HUES48 (cell line): ENCODE measurements at regions not wholly inside any gene's neighbourhood (a gene's known extent, or its start where the extent isn't known, plus 50 kb on each side); places are given as distances from the start of the nearest gene placed in this dataset.
"Not testable (repeated sequence)": the region's sequence is repeated elsewhere in the genome, so short reads cannot be mapped to it uniquely, and the experiment has no call there.

ENCODE experiments used
- H3K27ac ChIP-seq: one replicate; pipeline ENCODE4 v1.7.0; 2013; ENCODE audit warnings: low read depth, low read length, inconsistent platforms
- H3K27me3 ChIP-seq: 2 replicates; pipeline ENCODE4 v1.6.1; 2013; ENCODE audit warnings: mild to moderate bottlenecking, low read length; ENCODE audit not compliant: control insufficient read depth, insufficient read depth
- H3K36me3 ChIP-seq: 2 replicates; pipeline ENCODE4 v1.6.1; 2013; ENCODE audit warnings: low read length; ENCODE audit not compliant: control insufficient read depth, insufficient read depth
- H3K4me1 ChIP-seq: 2 replicates; pipeline ENCODE4 v1.6.1; 2013; ENCODE audit warnings: mild to moderate bottlenecking, low read length; ENCODE audit not compliant: control insufficient read depth, insufficient read depth
- H3K4me3 ChIP-seq: 2 replicates; pipeline ENCODE4 v1.5.1; 2013; ENCODE audit warnings: mild to moderate bottlenecking, low read depth, low read length
- H3K9ac ChIP-seq: 2 replicates; pipeline ENCODE4 v1.6.1; 2013; ENCODE audit warnings: mild to moderate bottlenecking, low read depth, low read length, moderate library complexity
- H3K9me3 ChIP-seq: 2 replicates; pipeline ENCODE4 v1.6.1; 2013; ENCODE audit warnings: low read length; ENCODE audit not compliant: control insufficient read depth, insufficient read depth

DNA sequence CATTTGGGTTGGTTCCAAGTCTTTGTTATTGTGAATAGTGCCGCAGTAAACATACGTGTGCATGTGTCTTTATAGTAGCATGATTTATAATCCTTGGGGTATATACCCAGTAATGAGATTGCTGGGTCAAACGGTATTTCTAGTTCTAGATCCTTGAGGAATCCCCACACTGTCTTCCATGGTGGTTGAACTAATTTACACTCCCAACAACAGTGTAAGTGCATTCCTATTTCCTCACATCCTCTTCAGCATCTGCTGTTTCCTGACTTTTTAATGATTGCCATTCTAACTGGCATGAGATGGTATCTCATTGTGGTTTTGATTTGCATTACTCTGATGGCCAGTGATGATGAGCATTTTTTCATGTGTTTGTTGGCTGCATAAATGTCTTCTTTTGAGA lies 580.3 kb upstream of the CLINT1 start:
- not testable (repeated sequence) for H3K9me3 ChIP-seq, H3K9ac ChIP-seq, H3K4me3 ChIP-seq, H3K4me1 ChIP-seq, H3K27me3 ChIP-seq, H3K27ac ChIP-seq, H3K36me3 ChIP-seq

DNA sequence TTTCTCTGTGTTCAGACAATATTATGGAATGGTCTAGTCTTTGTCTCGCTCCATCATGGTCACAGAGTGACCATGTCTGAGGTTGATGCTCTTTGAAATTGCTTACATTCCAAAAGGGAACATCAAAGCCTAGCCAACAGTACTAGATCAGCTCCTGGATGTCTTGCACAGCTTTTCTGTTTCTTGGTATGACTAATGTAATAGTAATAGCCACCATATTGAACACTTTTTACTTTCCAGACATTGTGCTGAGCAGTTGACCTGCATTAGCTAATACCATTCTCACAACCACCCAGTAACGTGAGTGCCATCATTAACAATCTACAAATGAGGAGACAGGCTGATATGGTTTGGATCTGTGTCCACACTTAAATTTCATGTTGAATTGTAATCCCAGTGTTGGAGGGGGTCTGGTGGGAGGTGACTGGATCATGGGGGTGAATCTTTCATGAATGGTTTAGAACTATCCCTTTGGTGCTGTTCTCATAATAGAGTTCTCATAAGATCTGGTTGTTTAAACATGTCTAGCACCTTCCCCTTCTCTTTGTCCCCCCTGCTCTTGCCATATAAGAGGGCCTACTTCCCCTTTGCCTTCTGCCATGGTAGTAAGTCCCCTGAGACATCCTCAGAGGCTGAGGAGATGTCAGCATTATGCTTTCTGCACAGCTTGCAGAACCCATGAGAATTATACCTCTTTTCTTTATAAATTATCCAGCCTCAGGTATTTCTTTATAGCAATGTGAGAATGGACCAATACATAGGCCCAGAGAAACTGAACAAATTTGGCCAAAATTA lies 577.5 kb upstream of the CLINT1 start:
- no peaks in the 10 kb centered on the region for H3K9me3 ChIP-seq
- H3K9ac ChIP-seq = no peak overlapping the region
- H3K27me3 ChIP-seq = no peaks in the 10 kb centered on the region
- no peaks in the 10 kb centered on the region for H3K36me3 ChIP-seq
- no peaks in the 10 kb centered on the region for H3K4me1 ChIP-seq
- H3K27ac ChIP-seq = no peak overlapping the region
- H3K4me3 ChIP-seq = no peak overlapping the region

DNA sequence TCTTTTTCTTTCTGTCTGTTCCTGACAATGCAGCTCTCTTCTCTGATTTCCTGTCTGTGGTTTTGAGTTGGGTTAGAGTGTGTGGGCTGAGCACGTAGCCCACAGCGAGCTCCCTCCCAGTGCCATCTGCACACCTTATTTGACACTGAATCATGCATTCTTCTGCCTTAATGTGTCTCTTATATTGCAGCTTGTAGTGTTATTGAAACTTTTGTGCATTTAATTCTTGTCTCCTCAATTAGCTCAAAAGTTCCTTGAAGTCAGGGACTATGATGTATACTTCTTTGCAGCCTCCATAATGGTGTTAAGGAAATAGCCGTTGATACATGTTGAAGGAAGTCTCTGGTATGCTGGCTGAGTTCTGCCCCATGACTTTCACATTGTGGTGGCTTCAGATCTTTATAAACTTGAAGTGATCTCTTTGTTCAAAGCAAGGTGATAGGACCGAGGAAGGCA lies 576.2 kb upstream of the CLINT1 start:
- Histone ChIP-seq H3K9me3 (no peaks in the 10 kb centered on the region), H3K9ac (no peak overlapping the region), H3K36me3 (no peaks in the 10 kb centered on the region), H3K27ac (no peak overlapping the region), H3K27me3 (no peaks in the 10 kb centered on the region), H3K4me1 (no peaks in the 10 kb centered on the region), H3K4me3 (no peak overlapping the region)

DNA sequence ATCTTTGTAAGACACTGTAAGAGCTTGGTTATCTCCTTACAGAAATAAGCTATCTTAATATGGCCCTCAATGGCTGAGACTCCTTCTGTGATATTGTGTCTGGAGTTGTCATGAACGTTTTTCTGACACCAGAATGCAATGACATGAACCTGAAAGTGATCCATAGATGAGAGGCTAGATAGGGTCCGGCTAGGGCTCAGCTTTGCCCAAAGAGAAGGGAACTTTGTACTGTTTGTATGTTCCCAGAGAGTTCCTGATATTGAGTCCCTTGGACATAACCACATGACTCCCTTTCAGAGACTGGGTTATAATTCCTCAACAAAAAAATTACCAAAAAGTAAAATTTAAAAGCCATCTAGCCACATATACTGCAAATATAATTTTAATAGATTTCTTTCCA lies 575.8 kb upstream of the CLINT1 start:
- Histone ChIP-seq H3K27me3 (no peaks in the 10 kb centered on the region), H3K27ac (no peak overlapping the region), H3K36me3 (no peaks in the 10 kb centered on the region), H3K4me1 (no peaks in the 10 kb centered on the region), H3K9ac (no peak overlapping the region), H3K4me3 (no peak overlapping the region), H3K9me3 (no peaks in the 10 kb centered on the region)

DNA sequence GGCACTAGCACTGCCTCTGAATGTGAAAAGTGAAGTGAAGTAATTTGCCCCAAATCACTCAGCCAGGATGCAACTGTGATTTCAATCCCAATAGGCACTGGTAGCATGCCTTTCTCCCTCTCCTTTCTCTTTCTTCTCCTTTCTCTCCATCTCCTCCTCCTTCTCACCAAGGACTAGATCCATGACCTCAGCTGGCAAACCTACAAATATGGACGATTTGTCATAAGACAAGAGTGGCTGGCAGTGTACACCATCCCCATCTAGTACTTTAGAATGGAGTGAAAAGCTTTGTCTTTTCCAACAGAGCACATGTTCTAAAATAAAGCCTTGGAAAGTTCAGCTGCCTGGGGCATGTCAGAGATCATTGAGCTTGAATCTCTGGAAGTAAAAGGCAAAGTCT lies 574.7 kb upstream of the CLINT1 start:
- no peaks in the 10 kb centered on the region for H3K27me3 ChIP-seq
- H3K9ac ChIP-seq = no peak overlapping the region
- no peak overlapping the region for H3K4me3 ChIP-seq
- H3K9me3 ChIP-seq = no peaks in the 10 kb centered on the region
- no peak overlapping the region for H3K27ac ChIP-seq
- no peaks in the 10 kb centered on the region for H3K36me3 ChIP-seq
- no peaks in the 10 kb centered on the region for H3K4me1 ChIP-seq

DNA sequence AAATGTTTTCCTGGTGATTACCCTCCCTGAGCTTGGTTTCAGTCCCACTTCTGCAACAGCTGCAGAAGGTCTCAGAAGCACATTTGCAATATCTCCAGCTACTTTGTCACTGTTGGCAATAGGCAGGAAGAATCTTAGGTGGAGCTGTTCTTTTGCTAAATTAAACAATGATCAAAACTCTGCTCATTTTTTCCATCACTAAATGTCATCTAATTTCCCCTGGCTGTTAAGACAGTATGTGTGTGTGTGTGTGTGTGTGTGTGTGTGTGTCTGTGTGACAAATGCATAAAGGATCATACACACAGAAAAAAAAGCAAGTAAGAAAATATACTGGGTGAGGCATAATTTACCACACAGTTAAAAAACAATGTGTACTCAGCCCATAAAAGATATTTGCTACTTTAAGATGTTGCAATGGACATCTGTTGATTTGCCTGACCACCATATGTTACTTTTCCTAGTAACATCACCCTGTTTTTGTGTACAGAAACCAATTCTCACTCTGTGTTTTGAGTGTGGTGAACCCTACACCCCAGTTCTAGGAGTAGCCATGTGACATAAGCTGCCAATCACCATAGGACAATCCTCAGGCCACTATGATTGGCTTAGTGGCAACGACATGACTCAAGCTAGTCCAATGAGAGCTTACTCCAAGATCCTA lies 572.6 kb upstream of the CLINT1 start:
- no peak overlapping the region for H3K9ac ChIP-seq
- no peak overlapping the region for H3K4me3 ChIP-seq
- H3K27me3 ChIP-seq = no peaks in the 10 kb centered on the region
- no peak overlapping the region for H3K27ac ChIP-seq
- no peaks in the 10 kb centered on the region for H3K9me3 ChIP-seq
- H3K36me3 ChIP-seq = no peaks in the 10 kb centered on the region
- no peaks in the 10 kb centered on the region for H3K4me1 ChIP-seq

DNA sequence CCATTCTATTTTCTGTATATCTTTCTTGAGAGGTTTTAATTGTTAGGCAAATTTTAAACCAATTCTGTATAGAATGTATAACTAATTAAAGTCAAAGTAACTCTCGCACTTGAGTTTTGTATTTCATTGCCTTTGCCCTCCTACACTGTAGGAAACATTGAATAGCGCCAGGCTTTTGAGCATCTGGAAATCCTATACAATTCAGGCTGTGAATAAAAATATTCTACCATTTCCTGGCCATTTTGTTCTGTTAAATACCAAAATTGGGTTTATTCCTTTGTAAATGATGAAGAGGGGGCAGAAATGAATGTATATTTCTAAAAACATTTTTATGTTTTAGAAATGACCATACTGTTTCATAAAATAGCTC lies 571.8 kb upstream of the CLINT1 start:
- Histone ChIP-seq H3K9ac (no peak overlapping the region), H3K27ac (no peak overlapping the region), H3K27me3 (no peaks in the 10 kb centered on the region), H3K9me3 (no peaks in the 10 kb centered on the region), H3K4me1 (no peaks in the 10 kb centered on the region), H3K36me3 (no peaks in the 10 kb centered on the region), H3K4me3 (no peak overlapping the region)

DNA sequence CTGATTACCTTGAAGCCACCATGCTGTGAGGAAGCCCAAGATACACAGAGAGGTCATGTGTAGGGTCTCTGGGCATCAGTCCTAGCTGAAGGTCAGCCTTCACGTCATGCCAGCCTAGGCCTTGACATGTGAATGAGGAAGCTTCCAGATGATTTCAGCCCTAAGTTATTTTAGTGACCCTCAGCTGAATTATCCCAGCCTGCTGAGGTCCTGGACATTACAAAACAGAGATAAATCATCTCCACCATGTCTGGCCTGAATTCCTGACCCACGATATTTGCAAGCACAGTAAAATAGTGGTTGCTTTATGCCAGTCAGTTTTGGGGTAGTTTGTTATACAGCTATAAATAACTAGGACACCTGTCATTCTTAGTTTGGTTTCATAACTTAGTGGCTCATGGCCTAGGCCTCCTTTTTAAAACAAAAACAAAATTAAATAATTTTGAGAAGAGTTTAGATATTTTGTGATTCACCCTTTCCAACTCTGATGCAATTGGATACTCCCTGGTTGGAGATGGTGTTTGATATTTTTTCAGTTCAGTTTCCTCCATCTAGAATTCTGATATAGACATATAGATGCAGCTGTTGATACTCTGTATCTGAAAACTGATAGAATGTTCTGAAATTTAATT lies 571.3 kb upstream of the CLINT1 start:
- H3K36me3 ChIP-seq = no peaks in the 10 kb centered on the region
- H3K4me3 ChIP-seq = no peak overlapping the region
- H3K9me3 ChIP-seq = no peaks in the 10 kb centered on the region
- no peaks in the 10 kb centered on the region for H3K27me3 ChIP-seq
- H3K9ac ChIP-seq = no peak overlapping the region
- H3K27ac ChIP-seq = no peak overlapping the region
- no peaks in the 10 kb centered on the region for H3K4me1 ChIP-seq

DNA sequence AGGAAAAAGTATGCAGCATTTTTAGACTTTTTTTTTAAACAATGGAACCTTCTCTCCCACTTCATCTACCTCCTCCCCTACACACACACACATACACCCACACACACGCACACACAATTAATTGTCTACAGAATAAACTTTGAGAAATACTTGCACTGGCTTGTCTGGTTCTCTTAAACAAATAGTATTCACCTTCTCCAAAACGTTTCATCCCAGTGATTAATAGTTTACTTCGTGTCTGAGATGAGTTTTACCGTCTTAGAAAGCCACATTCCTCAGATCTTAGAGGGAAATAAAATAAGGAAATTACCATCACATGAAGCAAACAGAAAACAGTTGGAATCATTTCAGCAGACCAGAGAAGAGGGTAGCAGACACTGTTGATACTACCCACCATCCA lies 570.6 kb upstream of the CLINT1 start:
- H3K4me1 ChIP-seq = no peaks in the 10 kb centered on the region
- H3K9ac ChIP-seq = no peak overlapping the region
- H3K9me3 ChIP-seq = no peaks in the 10 kb centered on the region
- no peak overlapping the region for H3K4me3 ChIP-seq
- no peaks in the 10 kb centered on the region for H3K36me3 ChIP-seq
- H3K27me3 ChIP-seq = no peaks in the 10 kb centered on the region
- no peak overlapping the region for H3K27ac ChIP-seq

DNA sequence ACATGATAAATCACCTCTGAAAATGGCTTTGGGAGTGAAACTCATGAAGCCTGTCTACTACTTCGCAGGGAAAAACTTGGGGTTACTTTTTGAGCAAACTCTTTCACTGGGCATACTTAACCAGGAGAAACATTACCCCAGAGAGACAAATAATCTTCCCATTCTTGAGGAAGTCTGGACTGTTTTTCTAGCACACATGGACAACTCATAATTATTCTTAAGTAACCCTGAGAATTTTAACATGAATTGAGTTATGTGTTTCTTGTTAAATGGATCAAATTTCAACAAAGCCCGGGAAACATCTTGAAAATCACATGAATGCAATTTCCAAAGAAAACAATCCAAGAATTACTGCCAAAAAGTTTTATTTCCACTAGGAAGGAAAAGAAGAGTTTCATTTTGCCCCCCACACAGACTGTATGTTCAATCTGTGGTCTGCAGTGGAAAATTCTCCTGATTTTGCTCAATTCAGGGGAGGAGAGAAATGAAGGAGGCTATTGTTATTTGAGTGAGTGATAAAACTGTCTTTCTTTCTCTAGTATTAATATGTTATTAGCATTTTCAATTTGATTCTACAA lies 564.8 kb upstream of the CLINT1 start:
- H3K36me3 ChIP-seq = no peaks in the 10 kb centered on the region
- H3K4me3 ChIP-seq = no peak overlapping the region
- H3K9me3 ChIP-seq = no peaks in the 10 kb centered on the region
- no peak overlapping the region for H3K9ac ChIP-seq
- H3K27me3 ChIP-seq = no peaks in the 10 kb centered on the region
- no peak overlapping the region for H3K27ac ChIP-seq
- no peaks in the 10 kb centered on the region for H3K4me1 ChIP-seq
